HG03025 (cell line): ENCODE measurements at regions not wholly inside any gene's neighbourhood (a gene's known extent, or its start where the extent isn't known, plus 50 kb on each side); places are given as distances from the start of the nearest gene placed in this dataset.

ENCODE experiments used
- ATAC-seq: cut with Tn5 transposase; IDR thresholded peaks from one replicate; pipeline ENCODE4 v1.9.1; 2021; ENCODE audit warnings: mild to moderate bottlenecking, moderate library complexity; ENCODE audit not compliant: unreplicated experiment, low FRiP score

DNA sequence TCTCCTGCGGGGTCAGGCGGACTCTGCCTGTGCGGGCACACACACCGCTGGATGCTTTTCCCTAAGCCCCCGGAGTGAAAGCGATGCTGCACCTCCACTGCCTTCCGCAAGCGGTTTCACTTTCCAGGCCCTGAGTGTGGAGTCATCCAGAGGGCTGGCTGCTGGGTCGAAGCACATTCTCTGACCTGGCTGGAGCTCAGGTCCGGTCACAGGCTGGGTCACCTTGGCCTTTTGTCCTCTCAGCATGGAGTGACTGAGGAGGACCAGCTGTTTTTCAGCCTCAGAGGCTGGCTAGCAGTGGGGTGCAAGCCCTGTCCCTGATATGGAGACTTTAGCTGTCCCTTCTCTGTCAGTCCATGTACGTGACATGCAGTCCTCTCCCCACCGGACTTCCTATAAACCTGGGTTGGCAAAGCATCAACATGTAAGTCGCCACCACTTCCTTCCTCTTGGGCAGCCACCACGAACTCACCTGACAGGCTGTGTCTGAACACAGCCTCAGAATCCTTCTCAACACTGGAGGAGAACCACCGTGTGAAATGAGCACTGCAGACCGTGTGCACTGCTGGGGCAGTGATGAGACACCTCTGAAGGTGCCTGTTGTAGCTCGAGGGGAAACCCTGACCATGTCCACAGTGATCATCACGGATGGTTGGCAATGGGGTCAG lies 51.3 kb downstream of the GADD45G start:
- no peak for ATAC-seq

DNA sequence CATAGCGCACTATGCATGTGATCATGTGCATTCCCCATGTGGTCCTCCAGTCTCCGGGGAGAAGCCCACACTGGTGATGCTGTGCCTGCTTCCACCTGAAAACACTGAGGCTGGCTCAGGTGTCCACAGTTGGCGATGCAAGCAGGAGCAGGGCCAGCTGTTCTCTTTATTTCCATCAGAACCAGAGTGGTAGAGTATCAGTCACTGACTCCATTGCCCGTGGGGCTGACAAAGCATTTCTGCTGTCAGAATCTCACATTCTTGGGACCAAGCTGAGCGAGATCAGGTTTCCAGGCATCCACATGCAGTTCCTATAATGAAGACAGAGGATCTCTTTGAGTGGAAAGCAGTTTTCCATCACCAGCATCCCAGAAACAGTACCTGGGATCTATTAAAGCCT lies 52.5 kb downstream of the GADD45G start:
- no peak for ATAC-seq

DNA sequence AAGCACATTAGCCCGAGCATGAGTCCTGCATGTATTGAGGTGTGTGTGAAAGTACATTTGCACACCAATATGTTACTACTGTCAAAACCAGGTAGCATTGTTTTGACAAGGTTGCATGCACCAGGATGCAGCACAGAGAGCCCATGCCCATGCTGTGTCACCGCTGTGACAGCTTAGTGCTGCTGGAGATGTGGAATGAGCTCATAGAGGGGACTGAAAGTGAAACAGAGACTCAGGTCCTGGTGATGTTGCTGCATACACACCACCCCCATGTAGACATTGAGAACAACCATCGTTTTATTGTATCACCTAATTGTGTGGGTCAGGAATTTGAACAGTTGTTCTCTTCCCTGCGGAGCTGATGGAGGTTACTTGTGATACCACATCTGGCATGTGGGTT lies 53.0 kb downstream of the GADD45G start:
- ATAC-seq: no peak

DNA sequence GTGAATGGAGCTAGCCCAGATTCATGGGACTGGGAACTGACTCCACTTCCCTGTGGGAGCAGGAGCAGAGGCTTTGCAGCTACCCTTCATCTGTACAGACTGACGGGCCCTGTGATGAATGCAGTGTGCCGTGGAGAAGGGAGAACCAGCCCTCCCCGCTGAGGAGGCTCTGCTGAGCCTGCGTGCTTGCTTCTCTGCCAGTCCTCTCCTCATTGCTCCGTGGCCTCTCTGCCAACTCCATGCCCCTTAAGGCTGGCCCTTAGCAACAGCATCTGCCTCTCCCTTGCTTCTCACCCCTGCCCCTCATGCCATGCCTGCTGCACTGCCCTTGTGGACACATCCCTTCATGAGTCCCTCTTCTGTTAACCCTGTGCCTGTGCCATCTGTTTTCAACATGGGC lies 53.6 kb downstream of the GADD45G start:
- ATAC-seq: no peak

DNA sequence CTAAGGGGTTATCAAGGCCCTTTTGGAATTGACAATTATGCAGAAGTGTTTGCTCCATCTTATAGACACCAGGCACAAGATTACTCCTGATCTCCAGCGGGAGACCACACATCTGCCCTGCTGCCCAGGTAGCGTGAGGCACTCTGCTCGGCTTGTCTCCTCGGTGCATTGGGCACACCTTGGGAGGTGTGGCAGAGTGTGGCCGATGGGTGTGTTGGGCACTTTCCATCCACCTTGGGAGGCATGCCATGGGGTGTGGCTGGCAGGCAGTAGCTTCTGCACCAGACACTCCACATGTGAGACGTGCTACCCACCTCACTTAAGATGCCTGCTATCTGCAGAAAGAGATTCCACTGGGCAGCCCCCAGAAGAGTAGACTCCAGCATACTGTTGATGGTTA lies 54.1 kb downstream of the GADD45G start:
- ATAC-seq: no peak

DNA sequence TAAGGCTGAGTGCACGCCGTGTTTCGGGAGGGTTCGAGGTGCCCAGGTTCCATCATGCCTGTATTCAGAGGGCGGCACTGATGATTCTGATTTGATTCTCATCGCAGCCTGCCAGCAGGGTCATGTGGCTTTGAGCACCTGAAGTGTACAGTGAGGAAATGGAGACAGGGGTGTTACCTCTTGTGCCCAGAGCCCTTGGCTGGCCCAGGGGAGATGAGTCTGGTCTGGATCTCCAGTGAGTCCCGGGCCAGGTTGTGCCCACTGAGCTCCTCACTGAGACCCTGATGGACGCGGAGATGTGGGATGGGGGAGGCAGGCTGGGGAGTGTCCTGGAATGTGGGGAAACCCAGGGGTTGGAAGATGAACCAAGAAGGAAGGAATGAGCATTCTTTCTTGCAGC lies 54.7 kb downstream of the GADD45G start:
- ATAC-seq: no peak

DNA sequence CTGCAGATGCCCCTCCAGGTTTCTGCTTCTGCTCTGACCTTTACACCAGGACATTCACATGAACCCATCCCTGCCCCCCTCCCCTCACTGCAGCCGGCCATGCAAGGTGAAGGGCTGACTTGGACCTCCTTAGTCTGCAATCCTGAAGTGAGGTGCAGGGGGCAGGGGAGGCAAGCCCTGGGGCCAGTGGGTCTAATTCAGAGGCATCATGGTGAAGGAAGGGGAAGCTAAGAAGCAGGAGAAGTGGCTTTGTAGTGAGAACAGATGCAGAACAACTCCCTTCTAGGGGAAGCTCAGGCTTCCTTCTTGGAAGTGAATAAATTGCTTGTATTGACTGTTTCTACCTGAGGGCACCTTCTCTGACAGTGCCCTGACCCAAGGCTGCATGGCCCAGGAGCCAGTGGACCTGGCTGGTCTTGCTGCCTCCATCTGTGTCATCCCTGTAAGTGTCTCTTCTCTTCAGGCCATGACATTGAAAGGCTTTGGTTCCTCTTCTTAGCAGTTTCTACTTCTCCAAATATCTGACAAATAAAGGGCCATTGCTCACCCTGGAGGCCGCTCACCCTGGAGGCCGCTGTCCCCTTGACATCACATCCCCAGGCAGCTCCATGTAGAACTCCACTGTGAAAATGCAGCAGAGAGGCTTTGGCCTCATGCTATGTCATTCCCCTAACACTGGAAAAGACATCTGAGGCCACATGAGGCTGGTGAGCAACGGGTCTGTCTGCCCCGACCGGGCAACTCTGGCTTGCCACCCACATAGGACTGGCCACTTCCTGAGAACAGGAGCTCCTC lies 55.3 kb downstream of the GADD45G start:
- no peak for ATAC-seq

DNA sequence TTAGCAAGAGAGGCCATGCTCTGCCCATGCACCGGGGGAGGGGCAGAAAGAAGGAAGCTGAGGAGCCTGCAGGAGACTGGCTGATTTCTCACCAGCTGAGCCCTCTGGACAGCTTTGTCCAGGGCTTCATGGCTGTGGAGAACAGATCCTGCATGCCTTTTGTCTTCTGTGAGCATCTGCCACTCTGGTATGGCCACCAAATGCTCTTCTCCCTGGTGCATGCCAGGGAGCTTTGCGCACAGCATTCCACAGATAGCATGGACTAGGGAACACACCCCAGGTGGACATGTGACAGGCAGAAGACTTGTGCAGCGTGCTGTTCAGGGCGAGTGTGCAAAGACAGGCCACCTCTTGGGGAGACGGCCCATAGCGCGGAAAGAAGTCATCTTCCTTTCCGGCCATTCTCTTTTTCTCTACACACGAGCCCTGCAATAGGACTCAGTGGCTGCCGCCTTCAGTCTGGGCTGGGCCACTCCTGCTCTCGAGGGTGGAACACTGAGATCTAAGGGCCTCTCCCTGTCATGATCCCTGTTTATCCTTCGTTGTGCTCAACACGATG lies 56.7 kb downstream of the GADD45G start:
- no peak for ATAC-seq

DNA sequence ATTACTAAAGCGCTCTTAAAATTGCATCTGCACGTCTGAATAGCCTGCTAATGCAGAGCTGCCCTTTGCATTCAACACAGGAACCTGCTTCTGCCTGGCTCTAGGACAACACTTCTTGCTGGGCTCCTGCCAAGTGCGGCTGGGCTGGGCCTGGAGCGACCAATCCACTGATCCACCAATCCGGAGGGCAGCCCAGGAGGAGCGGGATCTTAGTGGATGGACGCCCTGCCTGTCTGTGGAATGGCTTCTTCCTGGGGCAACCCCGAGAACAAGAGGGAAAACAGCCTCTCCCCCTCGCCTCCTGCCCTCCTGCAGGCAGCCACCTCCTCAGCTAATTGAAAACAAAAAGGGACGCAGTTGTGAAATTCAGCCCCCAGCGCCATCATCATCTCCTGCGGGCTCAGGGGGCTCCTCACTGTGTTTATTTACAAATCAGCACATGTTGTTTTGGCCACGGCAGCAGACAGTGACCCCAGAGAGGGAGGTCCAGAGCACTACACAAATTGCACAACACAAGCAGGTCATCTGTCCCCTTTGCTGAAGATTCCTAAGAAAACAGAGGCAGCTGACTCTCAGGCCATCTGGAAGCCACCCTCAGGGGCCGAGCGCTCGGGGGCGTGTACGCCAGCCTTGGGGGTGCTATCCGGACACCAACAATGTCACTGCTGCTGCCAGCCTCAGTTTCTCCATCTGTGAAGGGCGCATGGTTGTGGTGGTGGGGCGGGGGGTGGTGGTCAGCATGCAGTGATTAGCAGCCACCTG lies 57.3 kb downstream of the GADD45G start:
- no peak for ATAC-seq

DNA sequence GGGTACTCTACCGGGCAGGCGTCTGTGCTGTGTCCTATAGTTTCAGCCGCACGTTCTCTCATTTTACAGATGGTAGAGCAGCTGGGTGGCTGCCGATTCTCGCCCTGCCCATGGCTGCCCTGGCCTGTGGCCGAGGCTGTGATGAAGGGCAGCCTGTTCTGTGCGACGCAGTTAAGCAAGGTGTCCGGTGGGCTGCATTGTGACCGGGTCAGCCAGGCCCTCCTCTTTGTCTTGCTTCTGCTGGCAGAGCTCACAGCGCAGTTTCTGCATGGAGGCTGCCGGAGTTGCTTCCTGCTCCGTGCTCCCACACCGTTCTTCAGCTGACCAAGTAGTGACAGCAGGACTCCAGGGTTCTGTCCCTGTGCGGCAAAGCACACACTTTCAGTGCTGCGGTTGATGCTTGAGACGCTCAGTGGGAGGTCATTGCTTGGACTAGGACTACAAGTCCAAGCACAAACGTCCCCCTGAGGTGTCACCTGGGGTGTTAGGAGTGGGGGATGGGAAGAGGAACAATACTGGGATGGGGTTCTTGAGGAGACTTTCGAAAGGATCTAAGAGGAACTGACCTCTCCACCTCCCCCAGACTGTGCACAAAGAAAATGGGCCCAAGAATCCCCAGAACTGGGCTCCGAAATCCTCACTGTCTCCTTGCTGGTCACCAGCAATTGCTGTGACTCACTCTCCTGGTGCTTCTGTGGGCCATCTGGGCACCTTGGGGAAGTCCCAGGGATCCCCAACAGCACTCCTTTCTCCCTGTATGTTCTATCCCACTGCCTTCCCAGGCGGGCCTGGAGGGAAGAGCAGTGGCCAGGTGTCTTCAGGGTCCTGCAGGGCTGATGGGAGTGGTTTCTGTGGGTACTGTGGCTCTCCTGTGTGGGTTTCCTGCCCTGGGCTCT lies 58.2 kb downstream of the GADD45G start:
- ATAC-seq: no peak

DNA sequence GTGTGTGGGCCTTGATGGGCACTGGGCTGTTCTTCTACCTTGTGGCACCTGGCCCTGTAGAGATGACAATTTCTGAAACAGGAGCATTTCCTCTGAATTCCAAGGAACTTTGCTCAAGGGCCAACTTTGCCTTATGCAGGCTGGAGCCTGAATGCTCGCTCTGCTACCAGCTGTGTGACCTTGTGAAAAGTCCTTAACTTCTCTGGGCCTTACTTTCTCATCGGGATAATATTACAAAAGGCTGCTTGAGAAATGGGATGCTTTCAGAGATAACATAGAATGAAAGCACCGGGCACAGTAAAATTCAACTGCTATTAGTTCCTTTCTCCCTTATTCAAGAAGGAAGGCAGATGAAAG lies 58.8 kb downstream of the GADD45G start:
- no peak for ATAC-seq

DNA sequence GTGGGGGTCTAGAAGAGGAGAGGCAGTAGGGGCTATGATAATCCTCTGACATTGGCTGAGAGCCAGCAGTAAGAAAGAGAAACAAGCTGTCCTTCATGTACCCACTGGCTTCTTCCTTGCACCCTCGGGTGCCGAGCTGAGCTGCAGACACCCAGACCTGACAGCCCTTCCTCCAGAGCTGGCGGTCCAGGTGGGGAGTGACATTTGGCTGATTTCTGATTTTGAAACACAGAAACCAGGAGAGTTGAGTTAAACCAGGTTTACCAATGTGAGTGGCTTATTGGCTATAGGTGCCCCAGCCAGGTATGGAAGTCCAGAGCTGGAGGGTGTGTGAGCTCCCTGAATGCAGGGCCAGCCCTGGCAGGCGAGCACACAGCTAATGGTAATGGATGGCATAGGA lies 59.2 kb downstream of the GADD45G start:
- ATAC-seq: no peak

DNA sequence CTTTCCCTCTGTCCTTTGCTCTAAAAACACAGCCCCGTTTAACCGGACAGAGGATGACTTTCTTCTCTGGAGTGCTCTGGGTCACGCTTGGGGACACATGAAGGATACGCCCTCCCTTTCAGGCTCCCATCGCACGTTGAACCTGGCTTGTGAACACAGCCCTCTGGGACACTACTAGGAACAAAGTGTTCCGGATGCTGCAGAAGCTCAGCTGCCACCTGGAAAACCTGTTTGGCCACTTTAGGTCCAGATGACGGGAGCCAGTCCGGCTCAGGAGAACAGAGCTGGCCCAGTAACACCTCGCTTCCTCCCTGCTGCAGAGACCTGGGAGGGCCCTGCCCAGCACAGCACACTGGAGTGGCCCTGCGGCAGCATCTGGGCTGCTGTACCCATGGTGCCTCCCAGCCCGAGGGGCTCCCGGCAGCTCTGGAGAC lies 60.1 kb downstream of the GADD45G start:
- no peak for ATAC-seq

DNA sequence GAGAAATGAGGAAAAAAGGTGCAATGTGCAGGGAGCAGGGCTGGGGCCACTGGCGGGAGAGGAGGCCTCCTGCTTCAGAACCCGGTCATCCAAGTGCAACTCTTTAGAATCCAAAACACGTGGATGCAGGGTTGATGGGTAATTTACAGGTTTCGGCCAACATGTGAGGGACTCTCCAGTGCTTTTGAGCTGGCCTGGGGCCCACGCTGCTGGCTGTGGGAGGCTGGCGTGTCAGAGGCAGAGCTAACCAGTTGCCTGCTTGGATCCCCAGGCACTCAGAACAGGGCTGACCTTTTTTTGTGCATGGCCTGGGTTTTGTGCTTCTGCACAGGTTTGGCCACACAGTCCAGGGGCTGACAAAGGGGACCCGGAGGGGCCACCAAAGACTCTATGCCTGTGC lies 61.6 kb downstream of the GADD45G start:
- no peak for ATAC-seq

DNA sequence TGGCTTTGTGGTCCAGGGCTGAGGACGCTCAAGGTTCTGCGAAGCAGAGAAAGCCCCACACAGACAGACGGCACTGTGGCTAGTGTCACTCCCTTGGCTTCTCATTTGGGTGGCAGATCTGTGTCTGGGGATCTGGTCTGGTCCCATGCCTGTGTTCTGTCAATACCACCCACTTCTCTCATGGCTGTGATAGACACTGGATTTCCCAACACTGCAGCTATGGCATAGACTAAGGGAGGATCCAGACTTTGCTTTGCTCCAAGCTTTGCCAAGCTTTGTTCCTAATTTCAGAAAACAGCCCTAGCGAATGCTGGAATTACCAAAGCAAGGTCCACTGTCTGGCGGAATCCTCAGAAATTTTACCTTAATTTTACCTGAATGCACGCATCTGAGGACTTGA lies 62.1 kb downstream of the GADD45G start:
- ATAC-seq: no peak

DNA sequence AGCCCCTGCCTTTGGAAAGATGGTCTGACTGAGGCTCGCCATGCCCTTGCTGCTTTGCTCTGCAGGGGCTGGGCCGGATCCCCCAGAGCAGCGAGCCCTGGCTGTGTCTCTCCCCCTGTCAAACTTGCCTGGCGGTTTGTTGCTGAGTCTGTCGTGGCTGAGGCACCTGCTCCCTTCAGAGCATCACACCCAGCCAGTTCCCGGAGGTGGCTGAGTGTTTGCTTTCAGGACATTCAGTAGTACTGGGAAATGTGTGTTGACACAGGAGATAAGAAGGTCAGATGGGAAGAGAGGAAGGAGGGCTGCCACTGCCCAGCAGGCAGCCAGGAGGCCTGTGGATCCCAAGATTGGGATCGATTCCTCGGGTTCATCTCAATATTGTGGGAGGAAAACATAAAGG lies 62.9 kb downstream of the GADD45G start:
- ATAC-seq: no peak

DNA sequence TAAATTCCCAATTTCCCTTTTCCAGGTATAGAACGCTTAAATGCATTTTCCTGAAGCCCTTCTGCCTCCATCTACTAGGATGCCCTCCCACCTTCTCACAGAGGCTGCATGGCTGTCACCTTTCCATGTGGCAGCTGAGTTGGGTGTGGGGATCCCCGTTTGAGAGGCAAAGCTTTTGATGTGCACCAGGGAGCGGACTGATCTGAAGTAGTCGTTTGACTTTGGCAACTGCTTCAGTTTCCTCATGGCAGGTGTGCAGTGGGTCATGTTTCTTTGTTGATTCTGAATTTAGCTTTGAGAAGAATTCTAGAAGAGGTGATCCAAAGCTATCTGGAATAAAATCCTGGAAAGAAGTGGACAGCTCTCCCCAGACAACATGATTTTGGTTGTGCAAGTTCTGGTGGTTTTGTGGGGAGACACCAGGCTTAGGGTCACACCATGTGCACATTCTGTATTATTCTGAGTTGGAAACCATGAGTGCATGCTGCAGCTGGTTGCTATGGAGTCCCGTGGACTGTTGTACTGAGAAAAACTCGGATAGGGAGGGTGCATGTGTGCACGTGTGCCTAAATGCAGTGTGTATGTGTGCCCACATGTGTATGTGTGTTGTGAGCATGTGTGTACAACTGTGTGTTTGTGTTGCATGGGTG lies 63.5 kb downstream of the GADD45G start:
- no peak for ATAC-seq

DNA sequence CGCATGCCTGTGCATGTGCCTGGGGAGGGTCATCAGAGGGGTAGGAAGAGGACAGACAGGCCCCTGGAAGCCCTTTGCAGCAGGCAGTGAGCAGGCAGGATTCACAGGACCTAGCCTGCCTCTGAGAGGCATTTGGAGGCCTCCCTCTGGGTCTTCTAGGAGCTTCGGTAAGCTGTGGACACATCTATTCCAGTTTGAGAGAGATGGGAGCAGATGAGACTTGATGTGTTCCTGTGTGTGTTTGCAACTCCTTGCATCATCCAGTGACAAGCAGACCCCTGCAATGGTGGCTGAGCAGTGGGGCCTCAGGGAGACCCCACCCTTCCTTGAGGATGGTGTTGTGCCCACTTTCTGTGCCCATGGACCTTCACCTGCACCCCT lies 64.0 kb downstream of the GADD45G start:
- ATAC-seq: no peak

DNA sequence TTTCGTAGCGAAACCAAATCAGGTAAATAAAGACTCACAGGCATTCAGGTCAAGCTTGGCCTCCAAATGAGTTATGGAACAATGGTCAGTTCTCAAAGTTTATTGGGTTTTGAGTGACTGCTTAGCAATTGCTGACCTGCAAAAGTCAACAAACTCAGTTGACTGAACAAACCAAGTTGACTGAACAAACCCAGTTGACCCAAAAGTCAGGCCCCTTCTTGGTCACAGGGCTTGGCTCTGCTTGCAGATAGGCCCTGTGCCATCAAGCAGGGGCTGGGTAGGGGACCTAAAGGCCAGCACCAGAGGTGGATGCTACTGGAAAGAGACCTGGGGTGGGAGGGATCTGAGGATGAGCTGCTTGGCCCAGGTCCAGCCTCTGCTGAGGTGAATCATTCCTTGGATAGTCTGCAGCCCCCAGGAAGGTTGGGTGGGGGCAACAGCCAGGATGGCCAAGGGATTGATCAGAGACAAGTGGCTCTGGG lies 64.6 kb downstream of the GADD45G start:
- ATAC-seq: no peak

DNA sequence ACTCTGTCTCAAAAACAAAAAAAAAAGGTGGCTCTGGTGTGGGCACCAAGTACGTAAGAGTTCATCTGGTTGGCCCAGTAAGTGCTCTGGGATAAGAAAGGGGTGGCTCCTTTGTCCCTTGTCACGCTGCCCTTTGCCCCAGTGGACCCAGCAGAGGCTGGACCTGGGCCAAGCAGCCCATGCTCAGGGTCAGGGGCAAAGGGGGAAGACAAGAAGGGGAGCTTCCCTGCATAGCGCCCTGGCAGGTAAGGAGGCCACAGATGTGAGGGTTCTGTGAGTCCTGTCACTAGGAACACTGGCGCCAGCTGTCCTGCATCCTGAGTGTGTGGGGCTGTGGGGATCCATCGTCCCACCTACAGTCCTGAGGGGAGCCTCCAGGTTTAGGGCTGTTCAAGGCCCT lies 65.3 kb downstream of the GADD45G start:
- ATAC-seq: no peak
